Myocyte (in vitro differentiated cells): ENCODE measurements at regions not wholly inside any gene's neighbourhood (a gene's known extent, or its start where the extent isn't known, plus 50 kb on each side); places are given as distances from the start of the nearest gene placed in this dataset.
"Not testable (repeated sequence)": the region's sequence is repeated elsewhere in the genome, so short reads cannot be mapped to it uniquely, and the experiment has no call there.

Source experiments
- DNase-seq: peaks from one replicate; pipeline ENCODE4 v3.0.0-alpha.2; 2012; ENCODE audit warnings: low read depth

GRCh38 chr1:214095896-214096295 is 108.1 kb downstream of the PROX1 start:
- DNase-seq = not testable (repeated sequence)

GRCh38 chr1:214101246-214101645 is 113.5 kb downstream of the PROX1 start:
- no peak for DNase-seq

GRCh38 chr1:214101828-214102227 is 114.1 kb downstream of the PROX1 start:
- DNase-seq = no peak

- peak; percentile 65 for DNase-seq
These were observed 115.1 kb downstream of the PROX1 start for GRCh38 chr1:214102907-214103306.

- no peak for DNase-seq
These were observed 116.0 kb downstream of the PROX1 start for GRCh38 chr1:214103778-214104177.

- no peak for DNase-seq
These were observed 118.6 kb downstream of the PROX1 start for GRCh38 chr1:214106375-214106774.

GRCh38 chr1:214107322-214108096 is 119.7 kb downstream of the PROX1 start:
- no peak for DNase-seq

- DNase-seq = no peak
These were observed 120.3 kb downstream of the PROX1 start for GRCh38 chr1:214108097-214108446.

- DNase-seq = no peak
These were observed 124.0 kb downstream of the PROX1 start for GRCh38 chr1:214111796-214112195.

- no peak for DNase-seq
These were observed 128.5 kb downstream of the PROX1 start for GRCh38 chr1:214116258-214116657.

- DNase-seq = no peak
These were observed 130.0 kb downstream of the PROX1 start for GRCh38 chr1:214117780-214118179.

GRCh38 chr1:214120191-214120590 is 132.4 kb downstream of the PROX1 start:
- no peak for DNase-seq

- no peak for DNase-seq
These were observed 133.2 kb downstream of the PROX1 start for GRCh38 chr1:214120951-214121350.

GRCh38 chr1:214122110-214122509 is 134.3 kb downstream of the PROX1 start:
- DNase-seq = no peak

GRCh38 chr1:214123061-214123784 is 135.4 kb downstream of the PROX1 start:
- peak; percentile 72 for DNase-seq

- DNase-seq = no peak
These were observed 136.6 kb downstream of the PROX1 start for GRCh38 chr1:214124281-214124805.

- DNase-seq = no peak
These were observed 137.1 kb downstream of the PROX1 start for GRCh38 chr1:214124915-214125314.

GRCh38 chr1:214125819-214126218 is 138.0 kb downstream of the PROX1 start:
- DNase-seq = no peak

GRCh38 chr1:214126697-214127146 is 138.9 kb downstream of the PROX1 start:
- no peak for DNase-seq

GRCh38 chr1:214127705-214128104 is 139.9 kb downstream of the PROX1 start:
- no peak for DNase-seq

GRCh38 chr1:214135886-214136285 is 145.1 kb upstream of the SMYD2 start:
- DNase-seq = peak; percentile 86

- no peak for DNase-seq
These were observed 144.5 kb upstream of the SMYD2 start for GRCh38 chr1:214136324-214136919.
